H9 (cell line): ENCODE measurements at regions not wholly inside any gene's neighbourhood (a gene's known extent, or its start where the extent isn't known, plus 50 kb on each side); places are given as distances from the start of the nearest gene placed in this dataset.

Experiments used
- DNase-seq: peaks from one replicate; pipeline ENCODE4 v3.0.0-alpha.2; 2017
- H2AFZ ChIP-seq: one replicate; pipeline ENCODE4 v1.6.1; 2013; ENCODE audit warnings: mild to moderate bottlenecking, low read length, control low read depth, moderate library complexity
- H2AK5ac ChIP-seq: 2 replicates; pipeline ENCODE4 v1.6.1; 2013; ENCODE audit warnings: low read length, control low read depth, mixed read lengths; ENCODE audit not compliant: insufficient read length
- H2BK120ac ChIP-seq: one replicate; pipeline ENCODE4 v1.6.1; 2013; ENCODE audit warnings: low read depth, mild to moderate bottlenecking, low read length, control low read depth, inconsistent platforms; ENCODE audit not compliant: poor library complexity, severe bottlenecking
- H2BK12ac ChIP-seq: 2 replicates; pipeline ENCODE4 v1.6.1; 2013; ENCODE audit warnings: low read length, control low read depth, mixed read lengths, low read depth; ENCODE audit not compliant: insufficient read length
- H2BK15ac ChIP-seq: 2 replicates; pipeline ENCODE4 v1.6.1; 2013; ENCODE audit warnings: low read depth, low read length, control low read depth
- H2BK20ac ChIP-seq: one replicate; pipeline ENCODE4 v1.6.1; 2013; ENCODE audit warnings: low read depth, mild to moderate bottlenecking, low read length, control low read depth, inconsistent platforms; ENCODE audit not compliant: poor library complexity, severe bottlenecking
- H2BK5ac ChIP-seq: 2 replicates; pipeline ENCODE4 v1.6.1; 2013; ENCODE audit warnings: low read length, control low read depth, mixed read lengths; ENCODE audit not compliant: insufficient read length
- H3K14ac ChIP-seq: 2 replicates; pipeline ENCODE4 v1.6.1; 2013; ENCODE audit warnings: low read length, control low read depth; ENCODE audit not compliant: insufficient read depth
- H3K18ac ChIP-seq: 2 replicates; pipeline ENCODE4 v1.6.1; 2013; ENCODE audit warnings: low read depth, mild to moderate bottlenecking, mixed read lengths, low read length, control low read depth; ENCODE audit not compliant: insufficient read length
- H3K23ac ChIP-seq: 2 replicates; pipeline ENCODE4 v1.6.1; 2013; ENCODE audit warnings: low read length, control low read depth, mixed read lengths, low read depth; ENCODE audit not compliant: insufficient read length
- H3K23me2 ChIP-seq: 2 replicates; pipeline ENCODE4 v1.6.1; 2013; ENCODE audit warnings: low read depth, mild to moderate bottlenecking, mixed read lengths, low read length, control low read depth; ENCODE audit not compliant: insufficient read length, poor library complexity, severe bottlenecking
- H3K27ac ChIP-seq: 2 replicates; pipeline ENCODE4 v1.5.1; 2013; ENCODE audit warnings: low read length, control low read depth, mixed read lengths, low read depth; ENCODE audit not compliant: insufficient read length
- H3K27me3 ChIP-seq: 2 replicates; pipeline ENCODE4 v1.6.1; 2013; ENCODE audit warnings: low read length, control low read depth, inconsistent platforms; ENCODE audit not compliant: insufficient read depth
- H3K4ac ChIP-seq: 2 replicates; pipeline ENCODE4 v1.6.1; 2013; ENCODE audit warnings: low read depth, mild to moderate bottlenecking, control low read depth, inconsistent platforms, low read length, moderate library complexity
- H3K4me1 ChIP-seq: 2 replicates; pipeline ENCODE4 v1.6.1; 2013; ENCODE audit warnings: low read length, control low read depth, inconsistent platforms; ENCODE audit not compliant: insufficient read depth
- H3K4me2 ChIP-seq: 2 replicates; pipeline ENCODE4 v1.6.1; 2013; ENCODE audit warnings: low read length, control low read depth, mixed read lengths; ENCODE audit not compliant: insufficient read length, insufficient read depth
- H3K56ac ChIP-seq: 2 replicates; pipeline ENCODE4 v1.6.1; 2013; ENCODE audit warnings: low read depth, mild to moderate bottlenecking, mixed read lengths, low read length, control low read depth; ENCODE audit not compliant: insufficient read length
- H3K79me1 ChIP-seq: 2 replicates; pipeline ENCODE4 v1.6.1; 2013; ENCODE audit warnings: low read depth, mild to moderate bottlenecking, moderate library complexity, low read length, control low read depth, inconsistent platforms; ENCODE audit not compliant: insufficient read depth, poor library complexity, severe bottlenecking
- H3K79me2 ChIP-seq: 2 replicates; pipeline ENCODE4 v1.6.1; 2013; ENCODE audit warnings: low read length, control low read depth, inconsistent platforms; ENCODE audit not compliant: insufficient read depth
- H3K9ac ChIP-seq: 2 replicates; pipeline ENCODE4 v1.6.1; 2013; ENCODE audit warnings: low read length, control low read depth, mixed read lengths; ENCODE audit not compliant: insufficient read length; ENCODE audit errors: extremely low read depth
- H3K9me3 ChIP-seq: one replicate; pipeline ENCODE4 v1.6.1; 2013; ENCODE audit warnings: low read depth, low read length, inconsistent platforms; ENCODE audit not compliant: control insufficient read depth
- H3T11ph ChIP-seq: one replicate; pipeline ENCODE4 v1.6.1; 2013; ENCODE audit warnings: mild to moderate bottlenecking, low read length, control low read depth, inconsistent platforms
- H4K20me1 ChIP-seq: one replicate; pipeline ENCODE4 v1.6.1; 2013; ENCODE audit not compliant: control insufficient read depth, insufficient read length, insufficient read depth
- H4K5ac ChIP-seq: 2 replicates; pipeline ENCODE4 v1.6.1; 2013; ENCODE audit warnings: low read depth, mild to moderate bottlenecking, mixed read lengths, low read length, control low read depth; ENCODE audit not compliant: insufficient read length
- H4K8ac ChIP-seq: replicated peaks from 2 replicates; pipeline ENCODE4 v1.6.1; 2013; ENCODE audit warnings: low read length, control low read depth, mixed read lengths, low read depth; ENCODE audit not compliant: insufficient read length
- H4K91ac ChIP-seq: 2 replicates; pipeline ENCODE4 v1.6.1; 2013; ENCODE audit warnings: low read depth, mild to moderate bottlenecking, moderate library complexity, mixed read lengths, low read length, control low read depth; ENCODE audit not compliant: insufficient read length
- H3K27ac Mint-ChIP-seq, 3 experiments: 2 replicates in 2 of 3; 3 replicates in 1 of 3; pipeline ENCODE4 v1.8.0; 2020 to 2021; ENCODE audit warnings: mixed read lengths in 3 of 3, mild to moderate bottlenecking in 1 of 3, moderate library complexity in 1 of 3
- H3K27me3 Mint-ChIP-seq: 2 replicates; pipeline ENCODE4 v1.8.0; 2021; ENCODE audit warnings: low read depth, mild to moderate bottlenecking, moderate library complexity, mixed read lengths
- H3K36me3 Mint-ChIP-seq, 3 experiments: 2 replicates in 2 of 3; 3 replicates in 1 of 3; pipeline ENCODE4 v1.8.0; 2020 to 2021; ENCODE audit warnings: low read depth in 3 of 3, mixed read lengths in 3 of 3; ENCODE audit not compliant: insufficient read depth in 1 of 3
- H3K4me1 Mint-ChIP-seq, 2 experiments: 2 replicates each; pipeline ENCODE4 v1.8.0; 2020; ENCODE audit warnings: mixed read lengths in 2 of 2
- H3K4me3 Mint-ChIP-seq, 2 experiments: 2 replicates in 1 of 2; 3 replicates in 1 of 2; pipeline ENCODE4 v1.8.0; 2020 to 2021; ENCODE audit warnings: mild to moderate bottlenecking in 2 of 2, mixed read lengths in 2 of 2, moderate library complexity in 1 of 2
- H3K9me3 Mint-ChIP-seq, 2 experiments: 2 replicates in 1 of 2; 3 replicates in 1 of 2; pipeline ENCODE4 v1.8.0; 2020; ENCODE audit warnings: mild to moderate bottlenecking in 2 of 2, mixed read lengths in 2 of 2, moderate library complexity in 1 of 2
- CTCF ChIP-seq: fragments of 200-600 bp; sonication (generic); conservative IDR thresholded peaks from 3 replicates; pipeline ENCODE4 v1.8.0; 2021; ENCODE audit warnings: antibody characterized with exemption, mild to moderate bottlenecking
- WGBS: extraction: QIAGEN DNeasy Blood & Tissue Kit; methylation state at CpG from one replicate; pipeline ENCODE4 v1.1.7; 2013; ENCODE audit warnings: missing lambda C conversion rate, low lambda C conversion rate, mixed read lengths; ENCODE audit not compliant: insufficient read length; ENCODE audit errors: extremely low coverage; 5-methylcytosine and 5-hydroxymethylcytosine counted together

GRCh38 chr5:57695706-57696388, 213.2 kb upstream of the ACTBL2 start:
- H2BK15ac ChIP-seq: no peak overlapping the region
- H3K4ac ChIP-seq: no peak overlapping the region
- no peaks in the 10 kb centered on the region for H3K23me2 ChIP-seq
- no peaks in the 10 kb centered on the region for H3K9me3 ChIP-seq
- H4K20me1 ChIP-seq: no peaks in the 10 kb centered on the region
- H2BK12ac ChIP-seq: no peak overlapping the region
- no peak overlapping the region for H3K23ac ChIP-seq
- no peak overlapping the region for H3K14ac ChIP-seq
- H3K27ac ChIP-seq: no peak overlapping the region
- no peak overlapping the region for H4K91ac ChIP-seq
- H2BK120ac ChIP-seq: no peak overlapping the region
- WGBS: no CpG with 5 or more reads among the region's 4 CpGs
- H3K56ac ChIP-seq: no peak overlapping the region
- no peak overlapping the region for H3K9ac ChIP-seq
- no peak for TF ChIP-seq CTCF
- H3K9me3 Mint-ChIP-seq: no peaks in the 10 kb centered on the region
- no peak overlapping the region for H3T11ph ChIP-seq
- DNase-seq: no peak
- no peak overlapping the region for H2BK20ac ChIP-seq
- no peak overlapping the region for H3K4me3 Mint-ChIP-seq
- no peaks in the 10 kb centered on the region for H3K36me3 Mint-ChIP-seq
- no peak overlapping the region for H2BK5ac ChIP-seq
- H3K4me1 Mint-ChIP-seq: peaks cover 24 to 25% of the 10 kb centered on the region in 2 experiments
- H4K5ac ChIP-seq: no peak overlapping the region
- H2AFZ ChIP-seq: no peak overlapping the region
- no peak overlapping the region for H3K4me2 ChIP-seq
- no peaks in the 10 kb centered on the region for H3K27me3 Mint-ChIP-seq
- H4K8ac ChIP-seq: no peak overlapping the region
- no peaks in the 10 kb centered on the region for H3K27me3 ChIP-seq
- H3K18ac ChIP-seq: no peak overlapping the region
- no peaks in the 10 kb centered on the region for H3K79me1 ChIP-seq
- no peak overlapping the region for H3K27ac Mint-ChIP-seq
- H3K4me1 ChIP-seq: peaks cover 2% of the 10 kb centered on the region; the same call in 1 of the 2 replicates
- H3K79me2 ChIP-seq: no peaks in the 10 kb centered on the region
- H2AK5ac ChIP-seq: no peak overlapping the region
